H9 (cell line): ENCODE measurements at regions not wholly inside any gene's neighbourhood (a gene's known extent, or its start where the extent isn't known, plus 50 kb on each side); places are given as distances from the start of the nearest gene placed in this dataset.

Experiments
- DNase-seq: peaks from one replicate; pipeline ENCODE4 v3.0.0-alpha.2; 2017
- H2AFZ ChIP-seq: one replicate; pipeline ENCODE4 v1.6.1; 2013; ENCODE audit warnings: mild to moderate bottlenecking, low read length, control low read depth, moderate library complexity
- H2AK5ac ChIP-seq: 2 replicates; pipeline ENCODE4 v1.6.1; 2013; ENCODE audit warnings: low read length, control low read depth, mixed read lengths; ENCODE audit not compliant: insufficient read length
- H2BK120ac ChIP-seq: one replicate; pipeline ENCODE4 v1.6.1; 2013; ENCODE audit warnings: low read depth, mild to moderate bottlenecking, low read length, control low read depth, inconsistent platforms; ENCODE audit not compliant: poor library complexity, severe bottlenecking
- H2BK12ac ChIP-seq: 2 replicates; pipeline ENCODE4 v1.6.1; 2013; ENCODE audit warnings: low read length, control low read depth, mixed read lengths, low read depth; ENCODE audit not compliant: insufficient read length
- H2BK15ac ChIP-seq: 2 replicates; pipeline ENCODE4 v1.6.1; 2013; ENCODE audit warnings: low read depth, low read length, control low read depth
- H2BK20ac ChIP-seq: one replicate; pipeline ENCODE4 v1.6.1; 2013; ENCODE audit warnings: low read depth, mild to moderate bottlenecking, low read length, control low read depth, inconsistent platforms; ENCODE audit not compliant: poor library complexity, severe bottlenecking
- H2BK5ac ChIP-seq: 2 replicates; pipeline ENCODE4 v1.6.1; 2013; ENCODE audit warnings: low read length, control low read depth, mixed read lengths; ENCODE audit not compliant: insufficient read length
- H3K14ac ChIP-seq: 2 replicates; pipeline ENCODE4 v1.6.1; 2013; ENCODE audit warnings: low read length, control low read depth; ENCODE audit not compliant: insufficient read depth
- H3K18ac ChIP-seq: 2 replicates; pipeline ENCODE4 v1.6.1; 2013; ENCODE audit warnings: low read depth, mild to moderate bottlenecking, mixed read lengths, low read length, control low read depth; ENCODE audit not compliant: insufficient read length
- H3K23ac ChIP-seq: 2 replicates; pipeline ENCODE4 v1.6.1; 2013; ENCODE audit warnings: low read length, control low read depth, mixed read lengths, low read depth; ENCODE audit not compliant: insufficient read length
- H3K23me2 ChIP-seq: 2 replicates; pipeline ENCODE4 v1.6.1; 2013; ENCODE audit warnings: low read depth, mild to moderate bottlenecking, mixed read lengths, low read length, control low read depth; ENCODE audit not compliant: insufficient read length, poor library complexity, severe bottlenecking
- H3K27ac ChIP-seq: 2 replicates; pipeline ENCODE4 v1.5.1; 2013; ENCODE audit warnings: low read length, control low read depth, mixed read lengths, low read depth; ENCODE audit not compliant: insufficient read length
- H3K27me3 ChIP-seq: 2 replicates; pipeline ENCODE4 v1.6.1; 2013; ENCODE audit warnings: low read length, control low read depth, inconsistent platforms; ENCODE audit not compliant: insufficient read depth
- H3K4ac ChIP-seq: 2 replicates; pipeline ENCODE4 v1.6.1; 2013; ENCODE audit warnings: low read depth, mild to moderate bottlenecking, control low read depth, inconsistent platforms, low read length, moderate library complexity
- H3K4me1 ChIP-seq: 2 replicates; pipeline ENCODE4 v1.6.1; 2013; ENCODE audit warnings: low read length, control low read depth, inconsistent platforms; ENCODE audit not compliant: insufficient read depth
- H3K4me2 ChIP-seq: 2 replicates; pipeline ENCODE4 v1.6.1; 2013; ENCODE audit warnings: low read length, control low read depth, mixed read lengths; ENCODE audit not compliant: insufficient read length, insufficient read depth
- H3K56ac ChIP-seq: 2 replicates; pipeline ENCODE4 v1.6.1; 2013; ENCODE audit warnings: low read depth, mild to moderate bottlenecking, mixed read lengths, low read length, control low read depth; ENCODE audit not compliant: insufficient read length
- H3K79me1 ChIP-seq: 2 replicates; pipeline ENCODE4 v1.6.1; 2013; ENCODE audit warnings: low read depth, mild to moderate bottlenecking, moderate library complexity, low read length, control low read depth, inconsistent platforms; ENCODE audit not compliant: insufficient read depth, poor library complexity, severe bottlenecking
- H3K79me2 ChIP-seq: 2 replicates; pipeline ENCODE4 v1.6.1; 2013; ENCODE audit warnings: low read length, control low read depth, inconsistent platforms; ENCODE audit not compliant: insufficient read depth
- H3K9ac ChIP-seq: 2 replicates; pipeline ENCODE4 v1.6.1; 2013; ENCODE audit warnings: low read length, control low read depth, mixed read lengths; ENCODE audit not compliant: insufficient read length; ENCODE audit errors: extremely low read depth
- H3K9me3 ChIP-seq: one replicate; pipeline ENCODE4 v1.6.1; 2013; ENCODE audit warnings: low read depth, low read length, inconsistent platforms; ENCODE audit not compliant: control insufficient read depth
- H3T11ph ChIP-seq: one replicate; pipeline ENCODE4 v1.6.1; 2013; ENCODE audit warnings: mild to moderate bottlenecking, low read length, control low read depth, inconsistent platforms
- H4K20me1 ChIP-seq: one replicate; pipeline ENCODE4 v1.6.1; 2013; ENCODE audit not compliant: control insufficient read depth, insufficient read length, insufficient read depth
- H4K5ac ChIP-seq: 2 replicates; pipeline ENCODE4 v1.6.1; 2013; ENCODE audit warnings: low read depth, mild to moderate bottlenecking, mixed read lengths, low read length, control low read depth; ENCODE audit not compliant: insufficient read length
- H4K8ac ChIP-seq: replicated peaks from 2 replicates; pipeline ENCODE4 v1.6.1; 2013; ENCODE audit warnings: low read length, control low read depth, mixed read lengths, low read depth; ENCODE audit not compliant: insufficient read length
- H4K91ac ChIP-seq: 2 replicates; pipeline ENCODE4 v1.6.1; 2013; ENCODE audit warnings: low read depth, mild to moderate bottlenecking, moderate library complexity, mixed read lengths, low read length, control low read depth; ENCODE audit not compliant: insufficient read length
- H3K27ac Mint-ChIP-seq, 3 experiments: 2 replicates in 2 of 3; 3 replicates in 1 of 3; pipeline ENCODE4 v1.8.0; 2020 to 2021; ENCODE audit warnings: mixed read lengths in 3 of 3, mild to moderate bottlenecking in 1 of 3, moderate library complexity in 1 of 3
- H3K27me3 Mint-ChIP-seq: 2 replicates; pipeline ENCODE4 v1.8.0; 2021; ENCODE audit warnings: low read depth, mild to moderate bottlenecking, moderate library complexity, mixed read lengths
- H3K36me3 Mint-ChIP-seq, 3 experiments: 2 replicates in 2 of 3; 3 replicates in 1 of 3; pipeline ENCODE4 v1.8.0; 2020 to 2021; ENCODE audit warnings: low read depth in 3 of 3, mixed read lengths in 3 of 3; ENCODE audit not compliant: insufficient read depth in 1 of 3
- H3K4me1 Mint-ChIP-seq, 2 experiments: 2 replicates each; pipeline ENCODE4 v1.8.0; 2020; ENCODE audit warnings: mixed read lengths in 2 of 2
- H3K4me3 Mint-ChIP-seq, 2 experiments: 2 replicates in 1 of 2; 3 replicates in 1 of 2; pipeline ENCODE4 v1.8.0; 2020 to 2021; ENCODE audit warnings: mild to moderate bottlenecking in 2 of 2, mixed read lengths in 2 of 2, moderate library complexity in 1 of 2
- H3K9me3 Mint-ChIP-seq, 2 experiments: 2 replicates in 1 of 2; 3 replicates in 1 of 2; pipeline ENCODE4 v1.8.0; 2020; ENCODE audit warnings: mild to moderate bottlenecking in 2 of 2, mixed read lengths in 2 of 2, moderate library complexity in 1 of 2
- CTCF ChIP-seq: fragments of 200-600 bp; sonication (generic); conservative IDR thresholded peaks from 3 replicates; pipeline ENCODE4 v1.8.0; 2021; ENCODE audit warnings: antibody characterized with exemption, mild to moderate bottlenecking
- WGBS: extraction: QIAGEN DNeasy Blood & Tissue Kit; methylation state at CpG from one replicate; pipeline ENCODE4 v1.1.7; 2013; ENCODE audit warnings: missing lambda C conversion rate, low lambda C conversion rate, mixed read lengths; ENCODE audit not compliant: insufficient read length; ENCODE audit errors: extremely low coverage; 5-methylcytosine and 5-hydroxymethylcytosine counted together

GRCh38 chr7:17408904-17409290 is 110.4 kb downstream of the AHR start:
- no peaks in the 10 kb centered on the region for H3K79me2 ChIP-seq
- no peaks in the 10 kb centered on the region for H3K27me3 Mint-ChIP-seq
- H3K4me1 Mint-ChIP-seq, result no peaks in the 10 kb centered on the region
- DNase-seq, result no peak
- WGBS, result 100% methylated on average over 1 of the region's 4 CpGs
- no peak overlapping the region for H4K5ac ChIP-seq
- no peak overlapping the region for H3K18ac ChIP-seq
- H2BK120ac ChIP-seq, result no peak overlapping the region
- H3K27ac ChIP-seq, result no peak overlapping the region
- H3K36me3 Mint-ChIP-seq, result no peaks in the 10 kb centered on the region
- H4K20me1 ChIP-seq, result no peaks in the 10 kb centered on the region
- H3K79me1 ChIP-seq, result no peaks in the 10 kb centered on the region
- no peak overlapping the region for H3K27ac Mint-ChIP-seq
- no peak overlapping the region for H3K4me2 ChIP-seq
- H2BK12ac ChIP-seq, result no peak overlapping the region
- no peak overlapping the region for H2AFZ ChIP-seq
- H4K8ac ChIP-seq, result no peak overlapping the region
- no peak overlapping the region for H2BK5ac ChIP-seq
- no peak overlapping the region for H3K14ac ChIP-seq
- no peak overlapping the region for H2BK20ac ChIP-seq
- H3T11ph ChIP-seq, result no peak overlapping the region
- H3K9ac ChIP-seq, result no peak overlapping the region
- H4K91ac ChIP-seq, result no peak overlapping the region
- H3K56ac ChIP-seq, result no peak overlapping the region
- H3K23ac ChIP-seq, result no peak overlapping the region
- H3K23me2 ChIP-seq, result no peaks in the 10 kb centered on the region
- no peak overlapping the region for H2BK15ac ChIP-seq
- H3K9me3 Mint-ChIP-seq, result no peaks in the 10 kb centered on the region
- H2AK5ac ChIP-seq, result no peak overlapping the region
- no peak for TF ChIP-seq CTCF
- no peaks in the 10 kb centered on the region for H3K9me3 ChIP-seq
- H3K4ac ChIP-seq, result no peak overlapping the region
- H3K27me3 ChIP-seq, result no peaks in the 10 kb centered on the region
- no peaks in the 10 kb centered on the region for H3K4me1 ChIP-seq
- no peak overlapping the region for H3K4me3 Mint-ChIP-seq
